ENCODE measurements at regions not wholly inside any gene's neighbourhood (a gene's known extent, or its start where the extent isn't known, plus 50 kb on each side); places are given as distances from the start of the nearest gene placed in this dataset.

DNA sequence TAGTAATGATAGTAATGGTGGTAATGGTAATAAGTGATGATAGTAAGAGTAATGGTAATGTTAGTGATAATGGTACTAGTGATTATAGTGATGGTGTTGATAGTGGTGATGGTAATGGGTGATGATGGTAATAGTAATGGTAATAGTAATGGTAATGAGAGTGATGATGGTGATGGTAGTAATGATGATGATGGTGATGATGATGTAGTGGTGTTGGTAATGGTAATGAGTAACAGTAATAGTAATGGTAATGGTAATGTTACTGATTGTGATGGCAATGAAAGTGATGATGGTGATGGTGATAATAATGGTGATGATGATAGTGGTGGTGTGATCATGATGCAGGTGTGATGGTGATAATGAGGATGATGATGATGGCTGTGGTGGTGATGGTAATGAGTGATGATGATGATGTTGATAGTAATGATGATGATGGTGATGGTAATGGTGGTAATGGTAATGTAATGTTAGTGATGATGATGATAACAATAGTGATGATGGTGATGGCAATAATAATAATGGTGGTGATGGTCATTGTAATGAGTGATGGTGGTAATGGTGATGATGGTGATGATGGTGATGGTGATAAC is 235.0 kb downstream of the MATN1 start:
- DNase-seq (ENCODE audit: low read depth): no peak
- ChIA-PET CTCF (no interaction called here), POLR2A (no interaction called here)
- Histone ChIP-seq H3K4me3 (ENCODE audit: low read depth, low read length) (no peak overlapping the region), H3K27me3 (ENCODE audit: control insufficient read depth, insufficient read depth, low read length) (no peaks in the 10 kb centered on the region), H3K36me3 (ENCODE audit: control insufficient read depth, insufficient read depth, low read length) (no peaks in the 10 kb centered on the region)
- TF ChIP-seq, protein P1, sequence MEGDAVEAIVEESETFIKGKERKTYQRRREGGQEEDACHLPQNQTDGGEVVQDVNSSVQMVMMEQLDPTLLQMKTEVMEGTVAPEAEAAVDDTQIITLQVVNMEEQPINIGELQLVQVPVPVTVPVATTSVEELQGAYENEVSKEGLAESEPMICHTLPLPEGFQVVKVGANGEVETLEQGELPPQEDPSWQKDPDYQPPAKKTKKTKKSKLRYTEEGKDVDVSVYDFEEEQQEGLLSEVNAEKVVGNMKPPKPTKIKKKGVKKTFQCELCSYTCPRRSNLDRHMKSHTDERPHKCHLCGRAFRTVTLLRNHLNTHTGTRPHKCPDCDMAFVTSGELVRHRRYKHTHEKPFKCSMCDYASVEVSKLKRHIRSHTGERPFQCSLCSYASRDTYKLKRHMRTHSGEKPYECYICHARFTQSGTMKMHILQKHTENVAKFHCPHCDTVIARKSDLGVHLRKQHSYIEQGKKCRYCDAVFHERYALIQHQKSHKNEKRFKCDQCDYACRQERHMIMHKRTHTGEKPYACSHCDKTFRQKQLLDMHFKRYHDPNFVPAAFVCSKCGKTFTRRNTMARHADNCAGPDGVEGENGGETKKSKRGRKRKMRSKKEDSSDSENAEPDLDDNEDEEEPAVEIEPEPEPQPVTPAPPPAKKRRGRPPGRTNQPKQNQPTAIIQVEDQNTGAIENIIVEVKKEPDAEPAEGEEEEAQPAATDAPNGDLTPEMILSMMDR (IDR thresholded peaks at IDR 0.05; ENCODE audit: insufficient read depth, low read depth, low read length): no peak

- ChIA-PET CTCF (no interaction called here), POLR2A (no interaction called here)
- Histone ChIP-seq H3K27me3 (ENCODE audit: control insufficient read depth, insufficient read depth, low read length) (no peaks in the 10 kb centered on the region), H3K4me3 (ENCODE audit: low read depth, low read length) (no peak overlapping the region), H3K36me3 (ENCODE audit: control insufficient read depth, insufficient read depth, low read length) (no peaks in the 10 kb centered on the region)
- no peak for DNase-seq (ENCODE audit: low read depth)
- TF ChIP-seq, protein P1 (IDR thresholded peaks at IDR 0.05; ENCODE audit: insufficient read depth, low read depth, low read length): no peak
Measured at GRCh38 chr1:30487042-30487441, 236.3 kb downstream of the MATN1 start.

GRCh38 chr1:30485072-30485471 is 238.3 kb downstream of the MATN1 start:
- DNase-seq (ENCODE audit: low read depth): no peak
- POLR2A ChIA-PET: no interaction called here
- TF ChIP-seq, protein P1 (IDR thresholded peaks at IDR 0.05; ENCODE audit: insufficient read depth, low read depth, low read length): no peak
- CTCF ChIA-PET: no interaction called here
- H3K27me3 ChIP-seq (ENCODE audit: control insufficient read depth, insufficient read depth, low read length): no peaks in the 10 kb centered on the region
- H3K4me3 ChIP-seq (ENCODE audit: low read depth, low read length): no peak overlapping the region
- H3K36me3 ChIP-seq (ENCODE audit: control insufficient read depth, insufficient read depth, low read length): no peaks in the 10 kb centered on the region

GRCh38 chr1:30484668-30485067 is 238.7 kb downstream of the MATN1 start:
- Histone ChIP-seq H3K4me3 (ENCODE audit: low read depth, low read length) (no peak overlapping the region), H3K27me3 (ENCODE audit: control insufficient read depth, insufficient read depth, low read length) (no peaks in the 10 kb centered on the region), H3K36me3 (ENCODE audit: control insufficient read depth, insufficient read depth, low read length) (no peaks in the 10 kb centered on the region)
- TF ChIP-seq, protein P1 (IDR thresholded peaks at IDR 0.05; ENCODE audit: insufficient read depth, low read depth, low read length): no peak
- DNase-seq (ENCODE audit: low read depth): no peak
- POLR2A ChIA-PET: no interaction called here
- CTCF ChIA-PET: no interaction called here

DNA sequence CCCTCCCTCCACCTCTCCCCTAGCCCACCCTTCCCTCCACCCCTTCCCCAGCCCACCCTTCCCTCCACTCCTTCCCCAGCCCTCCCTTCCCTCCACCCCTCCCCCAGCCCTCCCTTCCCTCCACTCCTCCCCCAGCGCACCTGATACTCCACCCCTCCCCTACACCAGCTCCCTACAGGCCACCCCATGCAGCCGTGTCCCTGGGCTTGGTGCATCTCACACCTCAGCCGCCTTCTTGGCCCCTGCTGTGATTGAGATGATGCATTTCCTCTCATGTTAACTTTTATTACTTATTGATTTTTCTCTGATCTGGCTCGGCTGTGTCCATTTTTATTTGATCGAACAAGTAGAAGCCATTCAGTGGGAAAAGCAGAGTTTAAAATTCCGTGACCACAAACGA is 243.8 kb downstream of the MATN1 start:
- ChIA-PET POLR2A (no interaction called here), CTCF (no interaction called here)
- no peak overlapping the region for H3K4me3 ChIP-seq (ENCODE audit: low read depth, low read length)
- TF ChIP-seq, protein P1 (IDR thresholded peaks at IDR 0.05; ENCODE audit: insufficient read depth, low read depth, low read length): no peak
- no peaks in the 10 kb centered on the region for H3K36me3 ChIP-seq (ENCODE audit: control insufficient read depth, insufficient read depth, low read length)
- H3K27me3 ChIP-seq (ENCODE audit: control insufficient read depth, insufficient read depth, low read length): peaks cover under 1% of the 10 kb centered on the region; the same call in 1 of the 2 replicates
- DNase-seq (ENCODE audit: low read depth): no peak

All from BJ (cell line).